ENCODE measurements at regions not wholly inside any gene's neighbourhood (a gene's known extent, or its start where the extent isn't known, plus 50 kb on each side); places are given as distances from the start of the nearest gene placed in this dataset.

GRCh38 chr5:33212900-33213299 lies 227.9 kb upstream of the TARS1 start:
- TF ChIP-seq CTCF (conservative IDR thresholded peaks at IDR 0.05), result no peak
- peaks cover 7% of the 10 kb centered on the region for H3K4me1 Mint-ChIP-seq
- no peaks in the 10 kb centered on the region for H3K36me3 ChIP-seq (ENCODE audit: control insufficient read depth, insufficient read depth, low read length)
- no peaks in the 10 kb centered on the region for H3K27me3 ChIP-seq (ENCODE audit: control insufficient read depth, insufficient read depth, low read length, poor library complexity, severe bottlenecking)
- peaks cover 5% of the 10 kb centered on the region for H3K9me3 ChIP-seq (ENCODE audit: control insufficient read depth, low read length)
- peaks cover 16% of the 10 kb centered on the region for H3K9me3 Mint-ChIP-seq
- H3K4me3 Mint-ChIP-seq, result no peak overlapping the region
- H3K4me3 ChIP-seq (ENCODE audit: low read length), result no peak overlapping the region
- H3K36me3 Mint-ChIP-seq (ENCODE audit: low read depth), result no peaks in the 10 kb centered on the region
- H3K4me1 ChIP-seq (ENCODE audit: control insufficient read depth, insufficient read depth, low read length), result no peaks in the 10 kb centered on the region
- H3K27me3 Mint-ChIP-seq (ENCODE audit: insufficient read depth), result peaks cover 5% of the 10 kb centered on the region
- H3K9ac ChIP-seq (ENCODE audit: extremely low read depth, low read length, poor library complexity, severe bottlenecking), result no peak overlapping the region
- no peak overlapping the region for H3K27ac Mint-ChIP-seq
- H3K27ac ChIP-seq (ENCODE audit: low read depth, low read length), result no peak overlapping the region
- 63% methylated on average over 2 of the region's 2 CpGs; no CpG with 5 or more reads in 1 of the 2 experiments for whole genome bisulfite sequencing, 2 experiments (ENCODE audit: insufficient coverage in 1 of 2, insufficient read length in 1 of 2)
- no peak for DNase-seq

- peaks cover 17% of the 10 kb centered on the region for H3K9me3 ChIP-seq (ENCODE audit: control insufficient read depth, low read length)
- no peaks in the 10 kb centered on the region for H3K27me3 ChIP-seq (ENCODE audit: control insufficient read depth, insufficient read depth, low read length, poor library complexity, severe bottlenecking)
- Mint-ChIP-seq H3K4me3 (no peak overlapping the region), H3K36me3 (ENCODE audit: low read depth) (no peaks in the 10 kb centered on the region), H3K27ac (no peak overlapping the region), H3K27me3 (ENCODE audit: insufficient read depth) (no peaks in the 10 kb centered on the region), H3K4me1 (peaks cover 12% of the 10 kb centered on the region), H3K9me3 (peaks cover 10% of the 10 kb centered on the region)
- 71 to 77% methylated on average over 3 of the region's 3 CpGs for WGBS, 2 experiments (ENCODE audit: insufficient coverage in 1 of 2, insufficient read length in 1 of 2)
- H3K36me3 ChIP-seq (ENCODE audit: control insufficient read depth, insufficient read depth, low read length), result no peaks in the 10 kb centered on the region
- H3K4me1 ChIP-seq (ENCODE audit: control insufficient read depth, insufficient read depth, low read length), result peaks cover 10% of the 10 kb centered on the region
- no peak for DNase-seq
- H3K9ac ChIP-seq (ENCODE audit: extremely low read depth, low read length, poor library complexity, severe bottlenecking), result no peak overlapping the region
- no peak for TF ChIP-seq CTCF (conservative IDR thresholded peaks at IDR 0.05)
- H3K27ac ChIP-seq (ENCODE audit: low read depth, low read length), result no peak overlapping the region
- no peak overlapping the region for H3K4me3 ChIP-seq (ENCODE audit: low read length)
Observed at GRCh38 chr5:33223563-33224284, 217.0 kb upstream of the TARS1 start.

GRCh38 chr5:33224285-33224961 lies 216.3 kb upstream of the TARS1 start:
- TF ChIP-seq CTCF (conservative IDR thresholded peaks at IDR 0.05), result no peak
- Mint-ChIP-seq H3K27ac (no peak overlapping the region), H3K4me1 (peaks cover 19% of the 10 kb centered on the region), H3K9me3 (peaks cover 10% of the 10 kb centered on the region), H3K36me3 (ENCODE audit: low read depth) (no peaks in the 10 kb centered on the region), H3K4me3 (no peak overlapping the region), H3K27me3 (ENCODE audit: insufficient read depth) (no peaks in the 10 kb centered on the region)
- peaks cover 17% of the 10 kb centered on the region for H3K9me3 ChIP-seq (ENCODE audit: control insufficient read depth, low read length)
- H3K4me1 ChIP-seq (ENCODE audit: control insufficient read depth, insufficient read depth, low read length), result peaks cover 10% of the 10 kb centered on the region
- no peak overlapping the region for H3K27ac ChIP-seq (ENCODE audit: low read depth, low read length)
- no peaks in the 10 kb centered on the region for H3K36me3 ChIP-seq (ENCODE audit: control insufficient read depth, insufficient read depth, low read length)
- no peaks in the 10 kb centered on the region for H3K27me3 ChIP-seq (ENCODE audit: control insufficient read depth, insufficient read depth, low read length, poor library complexity, severe bottlenecking)
- 96 to 100% methylated on average over 2 to 4 of the region's 4 CpGs for WGBS, 2 experiments (ENCODE audit: insufficient coverage in 1 of 2, insufficient read length in 1 of 2)
- DNase-seq, result no peak
- no peak overlapping the region for H3K4me3 ChIP-seq (ENCODE audit: low read length)
- H3K9ac ChIP-seq (ENCODE audit: extremely low read depth, low read length, poor library complexity, severe bottlenecking), result no peak overlapping the region
